GM23338 (cell line): ENCODE measurements at regions not wholly inside any gene's neighbourhood (a gene's known extent, or its start where the extent isn't known, plus 50 kb on each side); places are given as distances from the start of the nearest gene placed in this dataset.

ENCODE experiments used
- ATAC-seq: fragments of 200-7000 bp; cut with Tn5 transposase; 3 replicates; pipeline ENCODE4 v1.9.1; 2020
- DNase-seq: peaks from one replicate; pipeline ENCODE4 v3.0.0-alpha.2; 2015; ENCODE audit warnings: low spot score
- H2AFZ ChIP-seq: fragments of 200-600 bp; sonication (generic); 2 replicates; pipeline ENCODE4 v1.8.0; 2016; ENCODE audit warnings: antibody characterized with exemption, mild to moderate bottlenecking, moderate library complexity
- H3F3A ChIP-seq: fragments of 200-600 bp; sonication (generic); replicated peaks from 2 replicates; pipeline ENCODE4 v1.8.0; 2017; ENCODE audit warnings: antibody characterized with exemption, mixed run types, low read depth
- H3K27ac ChIP-seq: fragments of 200-600 bp; sonication (generic); 2 replicates; pipeline ENCODE4 v1.6.1; 2016; ENCODE audit warnings: low read depth
- H3K27me3 ChIP-seq: fragments of 200-600 bp; sonication (generic); 2 replicates; pipeline ENCODE4 v1.8.0; 2016; ENCODE audit warnings: mild to moderate bottlenecking, mixed run types, moderate library complexity; ENCODE audit not compliant: insufficient read depth
- H3K36me3 ChIP-seq: fragments of 200-600 bp; sonication (generic); 2 replicates; pipeline ENCODE4 v1.8.0; 2016; ENCODE audit warnings: mild to moderate bottlenecking; ENCODE audit not compliant: insufficient read depth
- H3K4me1 ChIP-seq: fragments of 200-600 bp; sonication (generic); 2 replicates; pipeline ENCODE4 v1.8.0; 2016; ENCODE audit warnings: mild to moderate bottlenecking, moderate library complexity; ENCODE audit not compliant: insufficient read depth
- H3K4me2 ChIP-seq: fragments of 200-600 bp; sonication (generic); 2 replicates; pipeline ENCODE4 v1.7.1; 2017; ENCODE audit warnings: mixed run types
- H3K4me3 ChIP-seq: fragments of 200-600 bp; sonication (generic); 2 replicates; pipeline ENCODE4 v1.6.1; 2016; ENCODE audit warnings: mixed run types
- H3K79me2 ChIP-seq: fragments of 200-600 bp; sonication (generic); replicated peaks from 2 replicates; pipeline ENCODE4 v1.8.0; 2017; ENCODE audit warnings: mild to moderate bottlenecking; ENCODE audit not compliant: insufficient read depth
- H3K9me2 ChIP-seq: fragments of 200-600 bp; sonication (generic); 2 replicates; pipeline ENCODE4 v1.8.0; 2017; ENCODE audit not compliant: insufficient read depth
- H4K20me1 ChIP-seq: fragments of 200-600 bp; sonication (generic); replicated peaks from 2 replicates; pipeline ENCODE4 v1.8.0; 2017; ENCODE audit warnings: mild to moderate bottlenecking; ENCODE audit not compliant: insufficient read depth
- H3K27ac Mint-ChIP-seq: 2 replicates; pipeline ENCODE4 v1.8.0; 2020; ENCODE audit warnings: inconsistent platforms, mild to moderate bottlenecking, moderate library complexity, mixed read lengths
- H3K27me3 Mint-ChIP-seq: 3 replicates; pipeline ENCODE4 v1.8.0; 2022; ENCODE audit warnings: low read depth, mild to moderate bottlenecking, moderate library complexity, mixed read lengths, inconsistent platforms; ENCODE audit not compliant: insufficient read depth, poor library complexity
- H3K36me3 Mint-ChIP-seq: 3 replicates; pipeline ENCODE4 v1.8.0; 2021; ENCODE audit warnings: low read depth, mild to moderate bottlenecking, inconsistent platforms, moderate library complexity, mixed read lengths
- H3K4me1 Mint-ChIP-seq: 3 replicates; pipeline ENCODE4 v1.8.0; 2020; ENCODE audit warnings: mild to moderate bottlenecking, inconsistent platforms, mixed read lengths
- H3K4me3 Mint-ChIP-seq: 3 replicates; pipeline ENCODE4 v1.8.0; 2021; ENCODE audit warnings: moderate library complexity, mild to moderate bottlenecking, inconsistent platforms, mixed read lengths
- H3K9me3 Mint-ChIP-seq: 3 replicates; pipeline ENCODE4 v1.8.0; 2020; ENCODE audit warnings: moderate library complexity, mild to moderate bottlenecking, inconsistent platforms, mixed read lengths
- CREB1 ChIP-seq: fragments of 250-450 bp; sonication (Bioruptor Pico); IDR thresholded peaks from 2 replicates; pipeline ENCODE4 v1.5.0; 2020; ENCODE audit warnings: low read depth, mild to moderate bottlenecking, moderate library complexity
- CTCF ChIP-seq, 2 experiments: fragments of 200-600 bp in 1 of 2; sonication (generic) in 1 of 2; conservative IDR thresholded peaks; 2 replicates each; pipeline versions ENCODE4 v1.5.1 to v1.6.1; 2016 to 2017; ENCODE audit warnings: antibody characterized with exemption in 2 of 2, low read depth in 2 of 2, mild to moderate bottlenecking in 2 of 2, moderate library complexity in 1 of 2
- EZH2 ChIP-seq: fragments of 200-600 bp; sonication (generic); IDR thresholded peaks from one replicate; pipeline ENCODE4 v1.8.0; 2017; ENCODE audit warnings: antibody characterized with exemption, mild to moderate bottlenecking, low read depth; ENCODE audit not compliant: unreplicated experiment
- JUNB ChIP-seq: IDR thresholded peaks from one replicate; pipeline ENCODE4 v1.6.1; 2016; ENCODE audit warnings: antibody characterized with exemption; ENCODE audit not compliant: unreplicated experiment
- NANOG ChIP-seq: IDR thresholded peaks from 2 replicates; pipeline ENCODE4 v1.6.1; 2016; ENCODE audit warnings: antibody characterized with exemption, borderline replicate concordance
- POLR2AphosphoS5 ChIP-seq: IDR thresholded peaks from 2 replicates; pipeline ENCODE4 v1.6.1; 2016; ENCODE audit warnings: antibody characterized with exemption, low read depth
- REST ChIP-seq: IDR thresholded peaks from one replicate; pipeline ENCODE4 v1.6.1; 2018; ENCODE audit warnings: antibody characterized with exemption; ENCODE audit not compliant: unreplicated experiment
- STAT1 ChIP-seq: IDR thresholded peaks from one replicate; pipeline ENCODE4 v1.6.1; 2016; ENCODE audit warnings: antibody characterized with exemption; ENCODE audit not compliant: unreplicated experiment
- ZNF331 ChIP-seq: fragments of 250-450 bp; sonication (Bioruptor Pico); IDR thresholded peaks from 2 replicates; pipeline ENCODE4 v1.5.0; 2020; ENCODE audit warnings: low read depth, mild to moderate bottlenecking, moderate library complexity
- TF ChIP-seq, protein P1 (sequence below): fragments of 250-450 bp; sonication (Bioruptor Pico); IDR thresholded peaks from 2 replicates; pipeline ENCODE4 v1.5.0; 2020; ENCODE audit warnings: mild to moderate bottlenecking, moderate library complexity
- TF ChIP-seq, protein P2 (sequence below): IDR thresholded peaks from 2 replicates; pipeline ENCODE4 v1.6.1; 2016; ENCODE audit warnings: antibody characterized with exemption

GRCh38 chr7:149692557-149692982 lies 80.8 kb downstream of the ZNF467 start:
- TF ChIP-seq JUNB (no peak), REST (no peak), POLR2AphosphoS5 (no peak), CTCF (conservative IDR thresholded peaks at IDR 0.05; ENCODE audit: low read depth in 2 of 2) (no peak), STAT1 (no peak), EZH2 (no peak), CREB1 (CRISPR knock-in tag) (no peak), ZNF331 (CRISPR knock-in tag) (no peak), NANOG (no peak)
- TF ChIP-seq, protein P1, sequence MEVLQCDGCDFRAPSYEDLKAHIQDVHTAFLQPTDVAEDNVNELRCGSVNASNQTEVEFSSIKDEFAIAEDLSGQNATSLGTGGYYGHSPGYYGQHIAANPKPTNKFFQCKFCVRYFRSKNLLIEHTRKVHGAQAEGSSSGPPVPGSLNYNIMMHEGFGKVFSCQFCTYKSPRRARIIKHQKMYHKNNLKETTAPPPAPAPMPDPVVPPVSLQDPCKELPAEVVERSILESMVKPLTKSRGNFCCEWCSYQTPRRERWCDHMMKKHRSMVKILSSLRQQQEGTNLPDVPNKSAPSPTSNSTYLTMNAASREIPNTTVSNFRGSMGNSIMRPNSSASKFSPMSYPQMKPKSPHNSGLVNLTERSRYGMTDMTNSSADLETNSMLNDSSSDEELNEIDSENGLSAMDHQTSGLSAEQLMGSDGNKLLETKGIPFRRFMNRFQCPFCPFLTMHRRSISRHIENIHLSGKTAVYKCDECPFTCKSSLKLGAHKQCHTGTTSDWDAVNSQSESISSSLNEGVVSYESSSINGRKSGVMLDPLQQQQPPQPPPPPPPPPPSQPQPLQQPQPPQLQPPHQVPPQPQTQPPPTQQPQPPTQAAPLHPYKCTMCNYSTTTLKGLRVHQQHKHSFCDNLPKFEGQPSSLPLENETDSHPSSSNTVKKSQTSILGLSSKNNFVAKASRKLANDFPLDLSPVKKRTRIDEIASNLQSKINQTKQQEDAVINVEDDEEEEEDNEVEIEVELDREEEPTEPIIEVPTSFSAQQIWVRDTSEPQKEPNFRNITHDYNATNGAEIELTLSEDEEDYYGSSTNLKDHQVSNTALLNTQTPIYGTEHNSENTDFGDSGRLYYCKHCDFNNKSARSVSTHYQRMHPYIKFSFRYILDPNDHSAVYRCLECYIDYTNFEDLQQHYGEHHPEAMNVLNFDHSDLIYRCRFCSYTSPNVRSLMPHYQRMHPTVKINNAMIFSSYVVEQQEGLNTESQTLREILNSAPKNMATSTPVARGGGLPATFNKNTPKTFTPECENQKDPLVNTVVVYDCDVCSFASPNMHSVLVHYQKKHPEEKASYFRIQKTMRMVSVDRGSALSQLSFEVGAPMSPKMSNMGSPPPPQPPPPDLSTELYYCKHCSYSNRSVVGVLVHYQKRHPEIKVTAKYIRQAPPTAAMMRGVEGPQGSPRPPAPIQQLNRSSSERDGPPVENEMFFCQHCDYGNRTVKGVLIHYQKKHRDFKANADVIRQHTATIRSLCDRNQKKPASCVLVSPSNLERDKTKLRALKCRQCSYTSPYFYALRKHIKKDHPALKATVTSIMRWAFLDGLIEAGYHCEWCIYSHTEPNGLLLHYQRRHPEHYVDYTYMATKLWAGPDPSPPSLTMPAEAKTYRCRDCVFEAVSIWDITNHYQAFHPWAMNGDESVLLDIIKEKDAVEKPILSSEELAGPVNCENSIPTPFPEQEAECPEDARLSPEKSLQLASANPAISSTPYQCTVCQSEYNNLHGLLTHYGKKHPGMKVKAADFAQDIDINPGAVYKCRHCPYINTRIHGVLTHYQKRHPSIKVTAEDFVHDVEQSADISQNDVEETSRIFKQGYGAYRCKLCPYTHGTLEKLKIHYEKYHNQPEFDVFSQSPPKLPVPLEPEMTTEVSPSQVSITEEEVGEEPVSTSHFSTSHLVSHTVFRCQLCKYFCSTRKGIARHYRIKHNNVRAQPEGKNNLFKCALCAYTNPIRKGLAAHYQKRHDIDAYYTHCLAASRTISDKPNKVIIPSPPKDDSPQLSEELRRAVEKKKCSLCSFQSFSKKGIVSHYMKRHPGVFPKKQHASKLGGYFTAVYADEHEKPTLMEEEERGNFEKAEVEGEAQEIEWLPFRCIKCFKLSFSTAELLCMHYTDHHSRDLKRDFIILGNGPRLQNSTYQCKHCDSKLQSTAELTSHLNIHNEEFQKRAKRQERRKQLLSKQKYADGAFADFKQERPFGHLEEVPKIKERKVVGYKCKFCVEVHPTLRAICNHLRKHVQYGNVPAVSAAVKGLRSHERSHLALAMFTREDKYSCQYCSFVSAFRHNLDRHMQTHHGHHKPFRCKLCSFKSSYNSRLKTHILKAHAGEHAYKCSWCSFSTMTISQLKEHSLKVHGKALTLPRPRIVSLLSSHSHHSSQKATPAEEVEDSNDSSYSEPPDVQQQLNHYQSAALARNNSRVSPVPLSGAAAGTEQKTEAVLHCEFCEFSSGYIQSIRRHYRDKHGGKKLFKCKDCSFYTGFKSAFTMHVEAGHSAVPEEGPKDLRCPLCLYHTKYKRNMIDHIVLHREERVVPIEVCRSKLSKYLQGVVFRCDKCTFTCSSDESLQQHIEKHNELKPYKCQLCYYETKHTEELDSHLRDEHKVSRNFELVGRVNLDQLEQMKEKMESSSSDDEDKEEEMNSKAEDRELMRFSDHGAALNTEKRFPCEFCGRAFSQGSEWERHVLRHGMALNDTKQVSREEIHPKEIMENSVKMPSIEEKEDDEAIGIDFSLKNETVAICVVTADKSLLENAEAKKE, result no peak
- TF ChIP-seq, protein P2, sequence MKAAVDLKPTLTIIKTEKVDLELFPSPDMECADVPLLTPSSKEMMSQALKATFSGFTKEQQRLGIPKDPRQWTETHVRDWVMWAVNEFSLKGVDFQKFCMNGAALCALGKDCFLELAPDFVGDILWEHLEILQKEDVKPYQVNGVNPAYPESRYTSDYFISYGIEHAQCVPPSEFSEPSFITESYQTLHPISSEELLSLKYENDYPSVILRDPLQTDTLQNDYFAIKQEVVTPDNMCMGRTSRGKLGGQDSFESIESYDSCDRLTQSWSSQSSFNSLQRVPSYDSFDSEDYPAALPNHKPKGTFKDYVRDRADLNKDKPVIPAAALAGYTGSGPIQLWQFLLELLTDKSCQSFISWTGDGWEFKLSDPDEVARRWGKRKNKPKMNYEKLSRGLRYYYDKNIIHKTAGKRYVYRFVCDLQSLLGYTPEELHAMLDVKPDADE, result no peak
- H3K27me3 Mint-ChIP-seq, result peaks cover 11% of the 10 kb centered on the region
- peaks cover 3% of the 10 kb centered on the region; the same call in 2 of the 3 replicates for H3K36me3 Mint-ChIP-seq
- H3K4me3 Mint-ChIP-seq, result peak overlapping the region; percentile 85
- peaks cover 18% of the 10 kb centered on the region for H3K4me1 Mint-ChIP-seq
- Histone ChIP-seq H3K9me2 (no peaks in the 10 kb centered on the region), H3K27me3 (peaks cover 22% of the 10 kb centered on the region), H3F3A (peaks cover 4% of the 10 kb centered on the region; the same call in 1 of the 2 replicates), H3K4me2 (peak overlapping the region; percentile 84), H3K4me1 (peaks cover 12% of the 10 kb centered on the region), H3K4me3 (peak overlapping the region; percentile 85), H3K27ac (no peak overlapping the region), H2AFZ (peak overlapping the region; percentile 96), H3K79me2 (no peaks in the 10 kb centered on the region), H3K36me3 (no peaks in the 10 kb centered on the region), H4K20me1 (no peaks in the 10 kb centered on the region)
- no peak overlapping the region; the same call in 1 of the 2 replicates for H3K27ac Mint-ChIP-seq
- peak; percentile 78 for ATAC-seq
- DNase-seq, result peak; percentile 70
- peaks cover 14% of the 10 kb centered on the region; the same call in 2 of the 3 replicates for H3K9me3 Mint-ChIP-seq
